NCI-H524 (cell line): ENCODE measurements at regions not wholly inside any gene's neighbourhood (a gene's known extent, or its start where the extent isn't known, plus 50 kb on each side); places are given as distances from the start of the nearest gene placed in this dataset.

ENCODE experiments used
- DNase-seq, 2 experiments: peaks; one replicate each; lab custom pipeline; 2025; lab: John Stamatoyannopoulos, UW

DNA sequence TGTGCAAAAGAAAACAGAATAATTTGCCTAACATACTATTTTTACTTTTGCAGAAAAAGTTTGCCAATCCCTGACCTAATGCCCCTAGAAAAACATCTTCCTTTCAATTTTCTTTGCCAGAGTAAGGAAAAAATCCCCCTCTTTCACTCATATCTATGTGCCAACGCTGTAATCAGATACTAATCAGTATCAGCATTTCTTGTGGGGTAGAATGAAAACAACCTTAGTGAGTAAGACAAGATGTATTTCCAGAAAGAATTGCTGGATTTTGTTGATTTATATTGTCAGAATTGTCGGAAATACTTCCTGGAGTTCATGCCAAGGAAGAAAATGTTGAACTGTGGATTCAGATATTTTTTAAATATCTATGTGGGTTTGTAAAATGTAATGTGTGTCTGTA, 1893.8 kb downstream of the NCAM2 start:
- DNase-seq: no peak

DNA sequence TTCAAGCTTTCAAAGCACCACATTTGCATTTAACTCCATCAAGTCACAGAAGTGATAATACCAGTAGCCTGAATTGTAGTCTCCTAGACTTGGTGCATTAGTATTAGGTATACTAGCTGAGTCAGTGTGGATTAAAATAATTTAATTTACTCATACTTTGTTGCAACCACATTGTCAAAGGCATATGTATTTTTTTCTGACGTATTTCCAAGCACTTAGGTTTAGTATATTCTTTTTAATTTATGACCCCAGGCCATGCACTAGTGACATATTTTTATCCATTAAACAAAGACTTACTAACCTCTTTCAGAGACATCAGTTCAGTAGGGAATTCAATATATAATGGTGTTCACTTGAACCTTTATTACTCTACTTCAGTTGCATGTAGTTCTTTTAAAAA, 1894.5 kb downstream of the NCAM2 start:
- no peak for DNase-seq

DNA sequence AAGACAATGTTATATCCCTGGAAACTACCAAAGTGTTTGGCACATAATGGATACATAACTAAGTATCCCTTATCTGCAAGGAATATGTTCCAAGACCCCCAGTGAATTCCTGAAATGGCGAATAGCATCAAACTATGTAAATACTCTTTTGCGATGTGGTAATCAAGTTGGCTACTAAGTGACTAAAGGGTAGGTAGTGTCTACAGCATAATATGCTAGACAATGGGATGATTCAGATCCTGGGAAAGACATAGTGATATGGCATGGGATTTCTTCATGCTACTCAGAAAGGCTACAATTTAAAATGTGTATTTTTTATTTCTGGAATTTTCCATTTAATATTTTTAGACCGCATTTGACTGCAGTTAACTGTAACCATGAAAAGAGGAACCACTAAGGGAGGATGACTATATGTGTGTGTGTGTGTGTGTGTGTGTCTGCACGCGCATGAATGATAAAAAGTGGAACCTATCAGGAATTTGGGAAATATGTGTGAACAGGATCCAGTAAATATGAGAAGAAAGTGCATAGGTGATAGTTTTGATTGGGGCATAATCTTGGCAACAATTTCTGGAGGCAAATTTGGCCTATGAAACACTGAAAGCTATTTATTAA, 1899.9 kb downstream of the NCAM2 start:
- DNase-seq: no peak

DNA sequence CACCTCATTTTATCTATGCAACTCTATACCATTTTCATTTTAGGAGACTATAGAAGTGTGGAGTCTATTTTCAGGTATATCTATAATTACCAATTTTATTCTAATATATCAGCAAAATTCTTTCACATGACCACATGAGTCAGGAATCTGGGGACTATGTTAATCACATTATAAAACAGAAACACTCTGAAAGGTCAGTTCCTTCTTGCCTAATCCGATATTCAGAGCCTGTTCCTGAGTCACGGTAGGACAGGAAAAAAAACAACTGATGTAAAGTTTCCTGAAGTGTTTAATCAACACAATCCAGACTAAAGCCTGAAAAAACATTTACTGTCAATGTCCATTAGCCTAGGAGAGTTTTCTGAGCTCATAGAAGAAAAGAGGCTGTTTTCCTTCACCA, 1902.3 kb downstream of the NCAM2 start:
- no peak for DNase-seq

DNA sequence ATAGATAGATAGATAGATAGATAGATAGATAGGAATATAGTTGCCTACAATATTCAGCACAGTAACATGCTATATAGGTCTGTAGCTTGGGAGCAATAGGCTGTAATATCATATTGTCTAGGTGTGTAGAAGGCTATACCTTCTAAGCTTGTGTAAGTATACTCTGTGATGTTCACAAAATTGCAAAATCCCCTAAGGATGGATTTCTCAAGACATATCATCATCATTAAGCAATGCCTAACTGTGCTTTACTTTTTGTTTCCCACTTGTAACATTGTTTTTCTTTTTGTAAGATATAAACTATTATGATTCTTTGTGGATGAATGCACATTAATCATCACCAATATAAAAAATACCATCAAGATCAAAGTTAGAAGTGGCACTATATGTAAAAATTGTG, 1905.6 kb downstream of the NCAM2 start:
- DNase-seq: no peak

DNA sequence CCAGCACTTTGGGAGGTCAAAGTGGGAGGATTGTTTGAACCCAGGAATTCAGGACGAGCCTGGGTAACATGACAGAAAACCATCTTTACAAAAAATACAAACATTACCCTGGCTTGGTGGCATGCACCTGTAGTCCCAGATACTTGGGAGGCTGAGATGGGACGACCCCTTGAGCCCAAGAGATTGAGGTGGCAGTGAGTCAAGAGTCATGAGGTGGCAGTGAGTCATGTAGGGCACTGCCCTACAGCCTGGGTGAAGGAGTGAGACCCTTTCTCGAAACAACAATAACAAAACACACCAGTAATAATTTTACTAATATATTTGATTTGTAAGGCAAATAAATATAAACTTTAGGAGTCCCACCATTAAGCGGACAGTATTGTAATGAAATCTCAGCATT, 1906.2 kb downstream of the NCAM2 start:
- no peak for DNase-seq

DNA sequence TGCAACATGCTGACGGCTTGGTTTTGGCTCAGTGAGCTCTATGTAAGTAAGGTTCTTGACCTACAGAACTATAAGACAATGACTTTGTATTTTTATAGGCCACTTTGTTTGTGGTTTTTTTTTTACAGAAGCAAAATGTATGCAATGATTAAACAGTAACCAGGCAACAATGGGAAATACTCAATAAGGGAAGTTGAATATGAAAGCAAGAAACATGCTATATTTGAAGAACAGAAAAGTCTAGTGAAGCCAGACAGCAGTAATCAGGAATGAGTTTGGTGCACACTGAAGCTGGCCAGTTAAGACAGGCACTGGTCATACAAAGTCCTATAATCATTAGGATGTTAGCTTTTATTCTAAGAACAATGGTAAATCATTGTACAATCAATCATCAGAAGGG, 1926.8 kb downstream of the NCAM2 start:
- DNase-seq: no peak

DNA sequence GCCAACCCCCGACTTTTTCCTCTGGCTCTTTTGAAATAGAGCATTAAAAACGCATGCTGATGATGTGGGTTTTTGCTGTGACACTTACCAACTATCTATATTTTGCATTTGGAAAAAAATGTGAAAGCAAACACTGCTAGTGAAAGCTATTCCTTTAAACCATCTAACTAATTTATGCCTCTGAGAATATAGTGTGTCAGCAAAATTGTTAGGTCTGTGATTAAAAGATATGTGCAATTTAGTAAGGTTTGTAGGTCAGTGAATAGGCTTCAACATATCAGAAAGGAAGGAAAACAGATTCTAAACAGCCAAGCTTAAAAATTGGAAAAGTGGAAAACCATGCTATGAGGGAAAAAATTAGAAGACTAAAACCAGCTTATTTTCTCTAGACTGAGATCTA, 1929.3 kb downstream of the NCAM2 start:
- DNase-seq: no peak

DNA sequence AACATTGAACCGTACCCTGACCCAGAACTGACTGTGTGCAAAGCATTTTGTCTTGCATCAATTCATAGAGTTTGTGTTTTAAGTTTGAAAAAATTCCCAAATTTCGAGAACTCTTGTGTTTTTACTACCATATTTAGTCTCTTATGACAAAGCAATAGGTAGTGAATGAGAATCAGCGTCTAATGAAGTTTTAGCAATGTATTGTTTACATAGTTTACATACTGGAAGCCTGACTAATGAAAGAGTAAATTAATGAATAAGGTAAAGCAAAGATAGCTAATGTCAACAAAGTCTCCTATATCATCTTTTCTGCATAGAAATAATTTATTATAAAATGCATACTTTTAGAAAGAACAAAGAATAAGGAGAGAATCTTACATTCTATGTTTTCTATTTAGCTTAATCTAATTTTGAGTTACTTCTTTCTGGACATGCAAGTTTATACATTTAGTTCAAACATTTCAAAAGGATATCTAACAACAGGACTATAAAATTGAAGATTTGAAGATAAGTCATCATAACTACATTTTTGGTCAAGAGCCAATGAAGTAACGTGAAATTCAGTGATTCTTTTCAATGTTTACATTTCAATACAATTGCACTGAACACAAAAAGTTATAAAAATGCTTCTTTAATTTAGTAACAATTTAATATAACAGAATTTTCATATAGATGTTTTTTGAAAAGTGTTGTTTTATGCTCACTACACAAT, 1943.7 kb downstream of the NCAM2 start:
- no peak for DNase-seq

DNA sequence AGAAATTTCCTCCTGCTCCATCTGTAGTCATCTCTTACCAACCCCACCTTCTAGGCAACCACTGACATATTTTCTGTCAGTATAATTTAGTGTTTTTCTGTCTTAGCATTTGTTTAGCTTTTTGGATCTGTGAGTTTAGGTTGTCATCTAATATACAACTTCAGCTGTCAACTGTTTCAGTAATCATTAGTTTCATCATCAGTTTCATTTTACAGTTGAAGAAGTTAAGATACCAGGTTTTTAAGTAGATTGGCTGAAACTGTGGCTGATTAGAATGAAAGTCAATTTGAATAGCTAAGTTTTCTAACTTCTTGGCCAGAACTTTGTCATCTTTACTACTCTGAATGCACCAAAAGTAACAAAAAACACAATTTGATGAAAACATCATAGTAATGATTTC, 1957.3 kb downstream of the NCAM2 start:
- DNase-seq: no peak

DNA sequence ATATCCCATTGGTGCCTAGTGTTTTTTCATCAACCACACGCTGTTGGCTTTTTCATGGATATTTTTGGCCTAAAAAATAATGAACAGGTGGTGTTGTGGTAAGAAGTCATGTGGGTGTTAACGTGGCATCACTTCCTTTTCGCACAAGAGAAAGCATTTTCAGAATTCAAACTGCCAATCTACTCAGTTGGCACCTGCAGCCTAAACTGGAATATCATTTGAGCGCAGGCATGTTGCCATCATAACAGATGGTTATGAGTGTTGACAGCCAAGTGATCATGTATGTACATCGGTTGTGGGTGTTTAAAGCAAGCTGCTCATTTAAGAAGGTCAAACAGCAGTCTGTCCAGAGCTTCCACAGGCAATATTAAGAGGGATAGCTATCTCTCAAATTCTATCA, 1963.0 kb downstream of the NCAM2 start:
- DNase-seq: peak; percentile 77 to 92

DNA sequence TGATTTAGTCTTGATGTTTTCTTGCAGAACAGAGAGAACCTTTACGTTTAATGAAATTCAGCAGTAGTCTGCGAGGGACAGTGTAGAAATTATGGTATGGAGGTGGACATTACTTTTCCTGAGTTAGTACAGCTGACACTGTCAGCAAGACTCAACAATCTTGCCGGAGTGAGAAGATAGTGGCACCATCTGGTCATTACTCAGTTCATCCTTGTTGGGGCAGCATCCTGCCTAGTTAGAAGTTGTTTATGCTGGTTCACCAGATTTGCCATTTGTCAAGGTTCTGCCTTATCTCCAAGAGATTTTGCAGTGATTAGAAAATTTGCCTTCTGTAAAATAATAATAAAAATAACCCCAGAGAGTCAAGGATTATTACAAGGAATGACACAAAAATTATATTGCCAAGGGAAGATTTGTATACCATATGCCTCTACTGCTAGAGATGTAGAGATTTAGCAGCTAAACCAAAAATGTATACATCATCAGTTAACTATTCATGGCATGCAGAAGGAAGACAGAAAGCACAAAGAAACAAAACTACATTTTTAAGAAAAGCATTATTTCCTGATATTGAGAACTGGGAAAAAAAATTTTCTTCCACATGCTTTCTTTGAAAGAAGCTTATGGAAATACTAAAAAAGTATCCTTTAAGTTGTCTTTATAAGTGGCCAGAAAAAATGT, 1967.4 kb downstream of the NCAM2 start:
- DNase-seq: peak in 1 of 2 experiments; percentile 25

DNA sequence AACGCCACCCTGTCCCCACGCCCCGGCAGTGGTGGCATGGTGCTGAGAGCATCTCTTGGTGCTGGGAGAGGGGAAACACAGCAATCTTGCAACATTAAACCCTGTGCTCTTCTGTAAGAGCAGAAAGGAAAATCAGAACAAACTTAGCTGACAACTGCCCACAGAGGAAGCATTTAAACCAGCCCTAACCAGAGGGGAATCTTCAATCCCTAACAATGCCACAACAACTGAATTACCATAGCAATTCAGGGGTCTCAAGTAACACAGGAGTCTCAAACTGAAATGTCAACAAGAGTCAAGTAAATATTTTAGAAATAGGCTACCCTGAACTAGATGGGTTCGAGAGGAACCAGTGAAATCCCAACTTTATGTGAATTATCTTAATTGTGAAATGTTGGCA, 1983.6 kb downstream of the NCAM2 start:
- DNase-seq: no peak

DNA sequence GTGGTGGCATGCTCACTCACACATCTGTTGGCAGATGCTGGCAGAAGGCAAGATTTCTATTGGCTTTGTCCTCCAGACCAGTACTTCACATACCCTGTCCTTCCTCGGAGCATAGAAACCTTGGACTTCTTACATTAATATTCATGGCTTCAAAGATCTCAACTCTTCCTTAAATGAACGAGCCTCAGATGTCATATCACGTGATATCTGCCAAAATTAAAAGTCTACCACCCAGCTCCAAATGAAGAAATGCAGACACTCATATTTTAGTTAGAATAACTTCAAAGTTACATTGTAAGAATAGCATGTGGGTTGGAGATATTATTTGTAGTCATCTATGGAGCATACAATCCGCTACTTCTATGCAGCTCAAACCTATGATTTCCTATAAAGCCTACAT, 1994.9 kb downstream of the NCAM2 start:
- DNase-seq: peak; percentile 44 to 88

DNA sequence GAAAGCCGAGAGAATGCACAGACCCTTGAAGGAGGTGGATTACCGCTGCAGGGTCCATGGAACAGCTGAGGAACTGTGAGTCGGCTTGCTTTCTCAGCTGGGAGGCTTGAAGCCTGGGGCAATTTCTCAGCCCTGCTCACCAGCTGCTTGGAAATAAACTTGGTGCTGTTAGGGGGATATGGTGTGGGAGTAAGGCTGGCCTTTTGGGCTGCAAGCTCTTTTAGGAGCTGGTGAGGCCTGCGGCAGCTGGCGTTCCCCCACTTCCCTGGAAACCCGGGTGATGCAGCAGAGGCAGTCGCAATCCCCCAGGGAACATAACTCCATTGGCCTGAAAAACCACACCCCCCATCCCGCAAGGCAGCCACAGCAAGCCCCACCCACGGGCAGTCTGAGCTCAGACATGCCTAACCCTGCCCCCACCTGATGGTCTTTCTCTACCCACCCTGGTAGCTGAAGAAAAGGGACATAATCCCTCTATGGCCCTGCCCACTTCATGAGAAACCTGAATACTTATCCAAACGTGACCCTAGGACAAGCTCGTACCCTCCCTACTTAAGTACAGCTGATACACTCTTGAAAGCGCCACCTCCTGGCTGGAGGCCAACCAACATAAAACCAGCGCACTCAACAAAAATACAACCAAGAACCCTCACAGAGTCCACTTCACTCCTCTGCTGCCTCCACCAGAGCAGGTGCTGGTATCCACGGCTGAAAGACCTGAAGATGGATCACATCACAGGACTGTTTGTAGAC, 1995.8 kb downstream of the NCAM2 start:
- peak; percentile 60 to 88 for DNase-seq

DNA sequence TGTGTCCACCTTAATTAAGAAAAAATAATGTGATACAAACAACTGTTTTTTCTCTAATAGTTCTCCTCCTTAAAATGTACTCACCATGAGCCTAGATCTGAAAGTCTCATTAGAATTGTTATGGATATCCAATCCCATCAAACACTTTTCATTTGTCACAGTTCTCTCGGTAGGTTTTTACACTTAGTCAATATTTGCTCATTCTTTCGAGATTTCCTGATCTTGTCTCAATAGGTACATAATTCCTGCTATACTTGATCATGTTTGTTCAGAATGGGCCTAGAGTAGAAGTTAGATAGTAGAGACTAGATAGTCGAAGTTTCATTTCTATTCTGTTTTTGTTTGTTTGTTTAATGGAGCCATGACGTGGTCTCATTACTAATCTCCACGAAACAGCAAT, 2005.7 kb downstream of the NCAM2 start:
- DNase-seq: no peak

DNA sequence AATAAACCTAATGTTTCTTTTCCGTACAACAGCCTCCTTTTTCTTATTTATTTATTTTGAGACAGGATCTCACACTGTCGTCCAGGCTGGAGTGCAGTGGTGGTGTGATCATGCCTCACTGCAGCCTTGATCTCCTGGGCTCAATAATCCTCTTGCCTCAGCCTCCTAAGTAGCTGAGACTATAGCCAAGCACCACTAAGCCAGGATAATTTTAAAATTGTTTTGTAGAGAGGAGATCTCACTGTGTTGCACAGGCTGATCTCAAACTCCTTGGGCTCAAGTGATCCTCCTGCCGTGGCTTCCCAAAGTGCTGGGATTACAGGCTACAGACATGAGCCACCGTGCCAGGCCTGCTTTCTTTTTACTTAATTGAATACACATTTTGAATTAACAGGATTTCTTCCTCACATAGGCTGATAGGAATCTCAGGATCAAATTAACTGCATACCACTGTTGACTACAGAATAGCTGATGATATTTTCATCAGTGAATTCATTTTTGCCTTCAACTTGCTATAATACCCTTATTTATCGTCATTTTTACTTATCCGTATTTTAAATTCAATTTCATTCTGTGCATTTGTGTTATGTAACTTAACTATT, 2010.5 kb downstream of the NCAM2 start:
- DNase-seq: peak in 1 of 2 experiments; percentile 2

DNA sequence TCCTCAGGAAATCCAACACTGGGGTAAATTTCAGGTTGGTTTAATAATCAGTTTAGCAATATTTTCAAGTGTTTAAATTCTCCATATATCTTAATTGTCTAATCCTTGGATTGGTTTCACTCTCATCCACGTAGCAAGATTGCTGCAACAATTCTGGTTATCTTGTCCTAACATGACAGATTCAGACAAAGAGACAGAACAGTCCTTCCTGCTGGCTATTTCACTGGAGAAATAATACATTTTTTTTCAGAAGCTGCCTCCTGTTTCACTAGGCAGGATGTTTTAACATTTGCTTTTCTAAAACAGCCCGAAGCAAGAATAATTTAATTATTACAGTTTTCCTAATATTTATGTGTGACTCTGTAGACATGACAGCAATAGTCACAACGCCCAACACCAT, 2011.2 kb downstream of the NCAM2 start:
- DNase-seq: no peak

DNA sequence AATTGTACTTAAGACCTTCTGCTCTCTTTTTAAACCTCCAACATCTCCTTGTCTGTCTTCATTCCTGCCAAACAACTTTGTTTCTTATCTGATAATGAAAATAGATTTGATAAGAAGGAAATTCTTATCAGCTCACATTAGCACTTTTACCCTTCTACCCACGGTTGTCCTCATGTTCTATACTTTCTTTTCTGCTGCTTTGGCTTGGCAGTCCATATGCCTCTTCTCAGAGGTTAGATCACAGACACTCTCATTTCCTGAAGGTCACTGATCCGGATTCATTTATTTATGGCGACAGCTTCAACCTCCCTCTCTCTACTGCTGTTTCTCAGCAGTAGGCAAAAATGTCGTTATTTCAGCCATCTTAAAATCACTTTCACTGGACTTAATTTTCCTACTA, 2015.8 kb downstream of the NCAM2 start:
- no peak for DNase-seq

DNA sequence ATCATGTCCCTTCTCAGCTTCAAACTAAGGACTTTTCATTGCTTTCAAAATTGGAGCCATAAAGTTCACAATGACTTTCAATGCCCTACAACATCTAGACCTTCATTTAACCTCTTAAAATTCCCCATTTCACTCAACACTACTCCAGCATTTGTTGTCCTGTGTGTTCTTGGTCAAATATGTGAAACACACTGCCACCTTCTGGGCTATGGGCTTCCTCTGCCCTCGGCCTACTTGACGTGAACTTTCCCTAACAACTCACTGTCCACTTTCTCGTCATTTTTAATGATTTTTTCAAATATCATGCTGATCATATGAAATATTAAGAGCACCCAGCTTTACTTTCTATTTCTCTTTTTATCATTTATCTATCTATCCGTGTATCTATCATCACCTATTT, 2018.4 kb downstream of the NCAM2 start:
- DNase-seq: peak in 1 of 2 experiments; percentile 47

DNA sequence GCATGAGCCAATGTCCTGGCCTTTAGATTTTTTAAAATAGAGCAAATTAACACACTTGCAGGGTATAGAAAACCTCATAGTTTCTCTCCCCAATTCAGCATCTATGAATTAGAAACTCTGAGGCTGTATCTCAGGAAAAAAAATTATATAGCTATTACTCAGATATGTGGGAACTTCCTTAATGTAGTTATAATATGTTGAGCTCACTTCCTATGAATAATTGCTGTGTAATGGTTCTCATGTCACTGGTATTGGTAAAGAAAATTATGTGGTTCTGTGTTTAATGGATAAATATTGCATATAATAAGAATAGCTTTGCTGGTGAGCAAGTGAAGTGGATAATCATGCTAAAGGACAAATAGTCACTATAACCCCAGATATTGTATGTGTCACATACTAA, 2019.8 kb downstream of the NCAM2 start:
- no peak for DNase-seq

DNA sequence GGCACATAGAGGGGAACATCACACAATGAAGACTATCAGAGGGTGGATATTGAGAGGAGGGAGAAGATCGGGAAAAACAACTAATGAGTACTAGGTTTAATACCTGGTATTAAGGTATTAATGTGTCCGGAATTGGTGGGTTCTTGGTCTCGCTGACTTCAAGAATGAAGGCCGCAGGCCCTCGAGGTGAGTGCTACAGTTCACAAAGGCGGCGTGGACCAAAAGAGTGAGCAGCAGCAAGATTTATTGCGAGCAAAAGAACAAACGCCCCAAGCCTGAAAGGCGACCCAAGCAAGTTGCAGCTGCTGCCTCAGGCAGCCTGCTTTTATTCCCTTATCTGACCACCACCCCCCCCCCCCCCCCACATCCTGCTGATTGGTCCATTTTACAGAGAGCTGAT, 2022.8 kb downstream of the NCAM2 start:
- no peak for DNase-seq
